Right cardiac atrium (tissue), 5 donors: ENCODE measurements at regions not wholly inside any gene's neighbourhood (a gene's known extent, or its start where the extent isn't known, plus 50 kb on each side); places are given as distances from the start of the nearest gene placed in this dataset.

Experiments
- ATAC-seq, 2 donors: fragments of 200-7000 bp; cut with Tn5 transposase; one replicate each; pipeline versions ENCODE4 v1.8.0 to v1.9.1; 2020; ENCODE audit warnings: moderate library complexity in 2 of 2, mild to moderate bottlenecking in 1 of 2
- DNase-seq, 3 donors: peaks; one replicate each; pipeline ENCODE4 v3.0.0-alpha.2; 2020
- H3K27ac ChIP-seq: one replicate; pipeline ENCODE4 v1.5.1; 2013; ENCODE audit warnings: mild to moderate bottlenecking, low read length, control low read depth, moderate library complexity
- H3K27me3 ChIP-seq: one replicate; pipeline ENCODE4 v1.6.1; 2013; ENCODE audit not compliant: control insufficient read depth, insufficient read depth
- H3K4me1 ChIP-seq: one replicate; pipeline ENCODE4 v1.6.1; 2013; ENCODE audit warnings: low read length; ENCODE audit not compliant: control insufficient read depth, insufficient read depth
- H3K4me3 ChIP-seq: one replicate; pipeline ENCODE4 v1.5.1; 2013; ENCODE audit warnings: low read length, control low read depth
- H3K9me3 ChIP-seq: one replicate; pipeline ENCODE4 v1.6.1; 2013; ENCODE audit warnings: low read length; ENCODE audit not compliant: control insufficient read depth
- WGBS: extraction: QIAGEN DNeasy Blood & Tissue Kit; methylation state at CpG from one replicate; pipeline ENCODE4 v1.1.7; 2013; 5-methylcytosine and 5-hydroxymethylcytosine counted together
- intact Hi-C, 4 donors: fragments of 100-400 bp; cut with DNase I; formaldehyde crosslinking; loops; one replicate each; pipeline versions ENCODE4 v1.11.0 to v1.14.0; 2022 to 2023
- donor health status: healthy with polysubstance abuse.
- donor health status: DM: no; HTN: yes; CAD: no.
- donor health status: DM: no; HTN: no; CAD: no.
- donor health status: DM: no; HTN: yes; CAD: no; lungs with severe emphysema.
- donor health status: DM: yes; HTN: yes; CAD: no.

DNA sequence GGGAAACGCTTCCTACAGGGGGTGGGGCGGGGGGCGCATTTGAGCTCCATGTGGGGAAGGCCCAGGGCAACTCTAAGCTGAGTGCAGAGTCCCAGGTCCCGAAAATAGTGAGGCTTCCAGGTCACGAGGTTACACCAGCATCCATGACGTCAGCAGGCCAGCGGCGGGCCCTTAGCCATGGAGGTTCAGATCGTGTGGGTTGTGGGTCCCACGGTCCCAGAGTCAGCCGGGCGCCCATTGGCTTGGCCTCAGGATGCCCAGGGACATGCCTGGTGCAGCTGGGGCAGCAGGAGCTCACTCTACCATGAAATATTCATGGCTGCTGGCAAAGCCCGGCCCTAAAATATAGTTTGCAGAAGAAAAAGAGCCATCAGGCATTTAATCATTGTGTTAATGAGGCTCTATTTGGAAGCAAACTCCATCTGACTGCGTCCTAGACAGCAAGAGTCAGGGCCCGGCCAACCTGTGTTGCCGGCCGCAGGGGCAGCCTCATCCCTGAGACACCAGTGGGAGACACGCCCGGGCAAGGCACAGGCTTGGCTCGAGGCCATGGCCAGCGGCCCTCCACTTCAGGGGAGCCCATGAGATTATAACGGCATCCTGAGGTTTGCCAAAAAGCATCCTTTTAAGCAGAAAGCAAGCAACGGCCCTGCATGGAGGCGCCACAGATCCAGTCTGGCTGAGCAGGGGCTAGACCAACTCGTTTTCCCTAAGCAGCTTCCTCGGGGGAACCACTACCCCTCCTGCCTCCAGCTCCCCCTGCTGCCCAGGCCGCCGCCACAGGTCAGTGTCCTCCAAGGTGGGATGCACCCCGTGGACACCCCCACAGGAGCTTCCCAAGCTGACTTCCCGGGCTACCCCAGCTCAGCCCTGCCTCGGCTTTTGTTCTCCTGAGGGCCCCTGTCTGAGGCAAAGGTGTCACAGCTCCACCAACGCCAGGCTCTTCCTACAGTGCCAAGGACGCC, 108.9 kb upstream of the PPP1R26 start:
- no peaks in the 10 kb centered on the region for H3K9me3 ChIP-seq
- no peak overlapping the region for H3K27ac ChIP-seq
- ATAC-seq (no peak), DNase-seq (peak in 1 of 3 donors; percentile 25)
- WGBS = 72% methylated on average over 33 of the region's 33 CpGs
- no peak overlapping the region for H3K4me3 ChIP-seq
- H3K4me1 ChIP-seq = no peaks in the 10 kb centered on the region
- no peaks in the 10 kb centered on the region for H3K27me3 ChIP-seq
- intact Hi-C loops = no loop called here

DNA sequence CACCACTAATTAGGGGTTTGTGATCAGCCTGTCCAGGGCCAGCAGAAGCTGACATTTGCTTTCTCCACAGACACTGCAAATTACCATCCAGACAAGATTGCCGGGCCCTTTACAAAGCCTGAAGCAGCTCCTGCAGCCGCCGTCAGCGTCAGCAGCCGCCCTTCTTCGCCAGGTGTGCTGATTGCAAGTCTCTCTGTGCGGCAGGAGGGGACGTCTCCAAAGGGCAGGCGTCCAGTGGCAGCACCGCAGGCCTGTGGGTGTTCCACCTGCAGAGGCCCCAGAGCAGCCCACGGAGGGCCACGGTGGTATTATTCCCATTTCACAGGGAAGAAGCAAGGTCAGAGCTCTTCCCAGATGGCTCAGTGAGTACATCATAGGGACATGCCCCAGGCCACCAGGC, 108.0 kb upstream of the PPP1R26 start:
- H3K4me1 ChIP-seq = no peaks in the 10 kb centered on the region
- no peak overlapping the region for H3K27ac ChIP-seq
- intact Hi-C loops = no loop called here
- H3K9me3 ChIP-seq = no peaks in the 10 kb centered on the region
- H3K4me3 ChIP-seq = no peak overlapping the region
- ATAC-seq (no peak), DNase-seq (no peak)
- H3K27me3 ChIP-seq = no peaks in the 10 kb centered on the region
- 80% methylated on average over 12 of the region's 12 CpGs for WGBS

GRCh38 chr9:135372036-135372435, 107.5 kb upstream of the PPP1R26 start:
- intact Hi-C loops = no loop called here
- DNase-seq (peak in 1 of 3 donors; percentile 32), ATAC-seq (no peak)
- H3K9me3 ChIP-seq = no peaks in the 10 kb centered on the region
- no peaks in the 10 kb centered on the region for H3K27me3 ChIP-seq
- H3K4me1 ChIP-seq = no peaks in the 10 kb centered on the region
- no peak overlapping the region for H3K27ac ChIP-seq
- 62% methylated on average over 16 of the region's 16 CpGs for WGBS
- H3K4me3 ChIP-seq = no peak overlapping the region

GRCh38 chr9:135372501-135373008, 107.0 kb upstream of the PPP1R26 start:
- intact Hi-C loops = no loop called here
- Histone ChIP-seq H3K4me1 (no peaks in the 10 kb centered on the region), H3K4me3 (no peak overlapping the region), H3K27ac (no peak overlapping the region), H3K27me3 (no peaks in the 10 kb centered on the region), H3K9me3 (no peaks in the 10 kb centered on the region)
- peak in 1 of 3 donors; percentile 32 for DNase-seq
- ATAC-seq = no peak
- 84% methylated on average over 21 of the region's 21 CpGs for WGBS

DNA sequence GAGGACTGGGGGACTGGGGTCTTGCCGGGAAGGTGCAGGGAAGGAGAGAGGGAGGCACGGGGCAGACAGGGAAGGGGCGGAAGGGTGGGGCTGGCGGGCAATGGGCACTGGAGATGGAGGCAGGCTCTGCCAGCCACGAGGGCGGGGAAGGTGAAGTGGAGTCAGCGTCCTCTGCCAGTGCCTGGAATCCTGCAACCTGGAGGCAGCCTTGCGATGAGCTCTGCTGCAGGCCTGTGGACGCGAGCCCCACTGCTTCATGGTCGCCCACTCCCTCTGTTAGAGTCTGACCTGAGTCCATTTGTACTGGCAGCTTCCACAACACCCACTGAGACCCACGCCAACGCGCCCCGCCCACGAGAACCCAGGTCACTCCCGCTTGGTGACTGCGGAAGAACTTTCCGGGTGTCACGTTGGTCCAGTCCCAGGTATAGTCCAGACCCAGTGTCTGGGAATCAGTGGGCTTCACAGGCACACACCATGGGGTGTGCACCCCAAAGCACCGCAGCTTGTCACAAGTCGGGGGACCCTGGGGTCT, 106.4 kb upstream of the PPP1R26 start:
- 90% methylated on average over 22 of the region's 22 CpGs for WGBS
- intact Hi-C loops = no loop called here
- DNase-seq = peak in 2 of 3 donors; percentile 30 to 34
- Histone ChIP-seq H3K27ac (no peak overlapping the region), H3K4me1 (no peaks in the 10 kb centered on the region), H3K4me3 (no peak overlapping the region), H3K9me3 (no peaks in the 10 kb centered on the region), H3K27me3 (no peaks in the 10 kb centered on the region)
- no peak for ATAC-seq

- ATAC-seq = no peak
- Histone ChIP-seq H3K27ac (no peak overlapping the region), H3K4me1 (no peaks in the 10 kb centered on the region), H3K9me3 (no peaks in the 10 kb centered on the region), H3K4me3 (no peak overlapping the region), H3K27me3 (no peaks in the 10 kb centered on the region)
- WGBS = 25% methylated on average over 10 of the region's 10 CpGs
- intact Hi-C loops = no loop called here
- DNase-seq = no peak
These were observed 105.8 kb upstream of the PPP1R26 start for GRCh38 chr9:135373820-135374219.

DNA sequence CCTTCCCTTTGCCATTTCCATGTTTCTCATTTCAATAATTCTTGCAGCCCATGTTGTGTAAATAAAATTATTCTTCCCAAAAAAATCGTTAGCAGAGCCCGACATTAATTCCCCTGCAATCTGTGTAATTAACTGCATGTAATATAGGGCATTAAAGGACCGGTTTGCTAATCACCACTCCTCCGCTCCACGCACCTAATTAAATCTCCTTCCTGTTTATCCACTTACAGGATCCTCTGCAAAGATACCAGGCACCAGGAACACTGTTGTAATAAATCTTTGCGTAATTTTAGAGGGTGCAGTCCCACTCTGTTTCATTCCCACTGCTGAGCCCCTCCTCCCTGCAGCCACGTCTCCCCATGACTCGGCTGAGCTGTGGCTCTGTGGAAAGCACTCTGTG, 105.0 kb upstream of the PPP1R26 start:
- Histone ChIP-seq H3K27me3 (no peaks in the 10 kb centered on the region), H3K27ac (no peak overlapping the region), H3K4me1 (no peaks in the 10 kb centered on the region), H3K4me3 (no peak overlapping the region), H3K9me3 (no peaks in the 10 kb centered on the region)
- ATAC-seq = no peak
- no peak for DNase-seq
- intact Hi-C loops = no loop called here
- WGBS = 62% methylated on average over 8 of the region's 8 CpGs

GRCh38 chr9:135375001-135375400, 104.6 kb upstream of the PPP1R26 start:
- DNase-seq (peak in 1 of 3 donors; percentile 15), ATAC-seq (no peak)
- intact Hi-C loops = no loop called here
- H3K27me3 ChIP-seq = no peaks in the 10 kb centered on the region
- H3K4me3 ChIP-seq = no peak overlapping the region
- WGBS = 87% methylated on average over 17 of the region's 17 CpGs
- no peaks in the 10 kb centered on the region for H3K9me3 ChIP-seq
- H3K27ac ChIP-seq = no peak overlapping the region
- no peaks in the 10 kb centered on the region for H3K4me1 ChIP-seq

DNA sequence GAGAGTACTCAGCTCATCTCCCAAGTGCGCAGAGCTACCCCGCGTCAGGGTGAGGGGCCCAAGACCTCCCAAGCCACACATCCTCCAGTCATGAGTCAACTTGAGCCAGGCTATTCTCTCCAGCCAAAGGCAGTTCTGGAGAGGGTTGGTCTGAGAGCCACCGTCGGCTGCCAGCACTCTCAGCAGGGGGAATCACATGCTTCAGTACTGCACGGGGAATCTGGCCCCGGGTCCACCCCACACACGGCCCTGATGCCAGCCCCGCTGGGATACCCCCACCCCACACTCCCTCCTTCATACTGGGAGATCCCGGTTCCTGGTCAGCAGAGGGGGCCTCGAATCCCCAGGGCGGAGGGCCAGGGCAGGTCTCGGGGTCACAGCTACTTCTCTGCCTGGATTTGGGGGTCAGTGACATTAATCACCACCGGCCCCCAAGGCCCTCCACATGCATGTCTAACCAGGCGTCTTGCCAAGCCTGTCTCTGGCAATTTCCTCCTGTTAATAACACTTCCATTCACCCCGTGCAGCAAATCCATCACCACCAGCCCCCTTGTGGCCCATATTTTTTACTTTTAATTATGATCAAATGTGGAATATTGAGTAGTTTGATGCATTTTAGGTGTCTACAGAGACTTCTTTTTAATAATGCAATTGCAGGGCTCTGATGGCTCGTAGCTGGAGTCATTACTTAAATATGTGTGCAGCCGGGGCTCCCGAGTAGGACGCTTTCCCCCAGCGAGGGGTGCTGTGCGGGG, 102.9 kb upstream of the PPP1R26 start:
- no peaks in the 10 kb centered on the region for H3K4me1 ChIP-seq
- no peaks in the 10 kb centered on the region for H3K27me3 ChIP-seq
- WGBS = 50% methylated on average over 22 of the region's 22 CpGs
- no peak overlapping the region for H3K27ac ChIP-seq
- H3K4me3 ChIP-seq = no peak overlapping the region
- intact Hi-C loops = no loop called here
- ATAC-seq (no peak), DNase-seq (peak in 1 of 3 donors; percentile 50)
- no peaks in the 10 kb centered on the region for H3K9me3 ChIP-seq

- Histone ChIP-seq H3K9me3 (no peaks in the 10 kb centered on the region), H3K4me3 (no peak overlapping the region), H3K27ac (no peak overlapping the region), H3K4me1 (no peaks in the 10 kb centered on the region), H3K27me3 (no peaks in the 10 kb centered on the region)
- ATAC-seq (no peak), DNase-seq (no peak)
- intact Hi-C loops = no loop called here
- WGBS = 80% methylated on average over 12 of the region's 12 CpGs
These were observed 102.2 kb upstream of the PPP1R26 start for GRCh38 chr9:135377431-135377830.

DNA sequence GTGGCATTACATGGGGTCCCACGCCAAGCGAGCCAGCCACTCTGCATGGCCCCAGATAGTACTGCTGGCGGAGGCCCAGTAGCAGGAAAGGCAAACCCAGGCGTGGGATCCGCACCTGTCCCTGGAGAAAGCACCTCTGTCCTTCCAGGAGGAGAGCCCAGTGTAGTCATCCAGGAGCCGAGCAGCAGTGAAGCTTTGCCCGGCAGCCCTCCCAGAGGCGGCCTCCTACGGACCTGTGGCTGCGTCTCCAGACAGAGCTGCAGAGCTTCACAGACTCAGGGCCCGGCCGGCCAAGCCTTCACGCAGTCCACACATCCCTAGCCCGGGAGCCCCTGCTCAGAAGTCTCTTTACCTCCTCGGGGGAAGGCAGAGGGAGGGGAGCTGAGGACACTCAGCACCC, 100.8 kb upstream of the PPP1R26 start:
- DNase-seq (peak in 1 of 3 donors; percentile 33), ATAC-seq (no peak)
- no peak overlapping the region for H3K27ac ChIP-seq
- H3K27me3 ChIP-seq = no peaks in the 10 kb centered on the region
- H3K4me3 ChIP-seq = no peak overlapping the region
- WGBS = 92% methylated on average over 15 of the region's 15 CpGs
- intact Hi-C loops = no loop called here
- H3K9me3 ChIP-seq = no peaks in the 10 kb centered on the region
- no peaks in the 10 kb centered on the region for H3K4me1 ChIP-seq
